Left colon (tissue), 2 donors: ENCODE measurements at regions not wholly inside any gene's neighbourhood (a gene's known extent, or its start where the extent isn't known, plus 50 kb on each side); places are given as distances from the start of the nearest gene placed in this dataset.

Experiments used
- ATAC-seq: fragments of 200-7000 bp; cut with Tn5 transposase; one replicate; pipeline ENCODE4 v1.9.1; 2020; ENCODE audit warnings: mild to moderate bottlenecking, moderate library complexity
- DNase-seq, 2 donors: peaks; one replicate each; pipeline ENCODE4 v3.0.0-alpha.2; 2020
- intact Hi-C, 2 donors: fragments of 100-400 bp; cut with DNase I in 1 of 2; cut with micrococcal nuclease in 1 of 2; formaldehyde crosslinking; loops; one replicate each; pipeline versions ENCODE4 v1.11.2 to v1.14.0; 2022; cut with DNase I, micrococcal nuclease
- donor health status: DM: no; HTN: no; CAD: no.
- donor health status: DM: yes; HTN: yes; CAD: no.

DNA sequence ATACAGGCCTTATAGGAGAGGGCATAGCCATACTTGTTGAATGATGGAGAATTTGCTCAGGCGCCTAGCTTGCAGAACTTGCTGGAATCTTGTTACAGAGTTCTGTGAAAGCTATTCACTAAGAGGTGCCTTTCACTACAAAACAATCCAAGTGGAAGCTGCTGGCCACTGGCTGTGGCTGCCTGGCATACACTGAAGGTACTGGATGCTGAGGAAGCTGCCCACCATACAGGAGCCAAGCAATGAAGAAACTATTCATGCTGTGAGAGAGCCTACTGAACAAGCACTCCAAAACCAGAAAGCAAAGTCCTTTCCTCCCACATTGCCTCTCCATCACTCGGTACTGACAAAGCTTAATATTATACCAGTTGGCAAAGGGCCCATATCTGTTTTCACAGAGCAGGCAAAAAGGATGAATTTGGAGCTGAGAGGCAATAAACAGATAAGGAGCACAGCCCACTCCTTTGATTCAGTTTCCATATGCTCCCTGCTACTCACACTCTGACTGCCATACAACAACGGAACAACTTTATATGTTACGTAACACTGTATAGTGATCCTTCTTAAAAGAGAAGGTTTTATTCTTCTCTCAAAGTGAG is 192.6 kb upstream of the ALCAM start:
- no peak for ATAC-seq
- intact Hi-C loops: no loop called here
- DNase-seq: no peak

DNA sequence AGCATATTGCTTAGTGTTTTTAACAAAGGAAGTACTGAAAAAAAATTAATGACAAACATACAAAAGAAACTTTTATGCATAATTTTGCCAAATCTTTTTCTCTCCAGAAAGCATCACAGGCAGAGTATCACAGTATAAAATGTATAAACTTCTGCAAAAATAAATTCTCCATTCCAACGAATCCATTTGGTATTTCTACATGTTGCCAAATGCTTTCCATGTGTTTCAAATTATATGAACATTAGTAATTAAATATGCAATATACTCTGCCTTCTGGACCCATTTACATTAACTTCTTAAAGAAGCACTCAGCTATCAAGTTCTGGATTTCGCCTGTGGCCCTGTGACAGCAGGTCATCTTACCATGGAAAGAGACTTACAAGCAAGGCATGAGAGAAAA is 189.1 kb upstream of the ALCAM start:
- ATAC-seq (no peak), DNase-seq (no peak)
- intact Hi-C loops: no loop called here

DNA sequence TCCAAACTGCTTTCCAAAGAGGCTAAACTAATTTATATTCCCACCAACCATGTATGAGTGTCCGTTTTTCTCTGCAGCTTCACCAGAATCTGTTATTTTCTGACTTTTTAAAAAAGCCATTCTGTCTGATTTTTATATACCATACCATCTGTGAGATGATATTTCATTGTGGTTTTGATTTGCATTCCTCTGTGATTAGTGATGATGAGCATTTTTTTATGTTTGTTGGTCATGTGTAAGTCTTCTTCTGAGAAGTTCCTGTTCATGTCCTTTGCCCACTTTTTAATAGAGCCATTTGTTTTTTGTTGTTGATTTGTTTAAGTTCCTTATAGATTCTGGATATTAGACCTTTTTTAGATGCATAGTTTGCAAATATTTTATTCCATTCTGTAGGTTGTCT is 179.4 kb upstream of the ALCAM start:
- no peak for ATAC-seq
- intact Hi-C loops: no loop called here

DNA sequence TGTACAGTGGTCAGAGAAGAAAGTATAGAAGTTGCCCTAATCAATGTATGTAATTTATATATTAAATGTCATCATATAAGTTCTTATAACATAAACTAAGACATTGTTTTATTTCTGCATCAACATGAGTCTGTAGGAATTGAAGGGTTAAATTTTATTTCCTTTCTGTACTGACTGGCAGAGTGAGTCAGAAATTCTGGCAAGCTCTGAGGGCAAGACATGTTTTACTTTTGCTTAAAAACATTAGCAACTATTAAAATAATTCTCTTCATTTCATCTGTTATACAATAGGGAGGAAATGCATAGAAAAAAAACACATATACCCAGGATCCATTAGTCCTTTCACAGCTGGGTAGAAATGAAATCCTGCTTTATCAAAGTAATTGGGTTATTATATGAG is 171.4 kb upstream of the ALCAM start:
- DNase-seq (no peak), ATAC-seq (no peak)
- intact Hi-C loops: no loop called here

More for the DNA sequence above, 179.4 kb upstream of the ALCAM start:
- DNase-seq: no peak

DNA sequence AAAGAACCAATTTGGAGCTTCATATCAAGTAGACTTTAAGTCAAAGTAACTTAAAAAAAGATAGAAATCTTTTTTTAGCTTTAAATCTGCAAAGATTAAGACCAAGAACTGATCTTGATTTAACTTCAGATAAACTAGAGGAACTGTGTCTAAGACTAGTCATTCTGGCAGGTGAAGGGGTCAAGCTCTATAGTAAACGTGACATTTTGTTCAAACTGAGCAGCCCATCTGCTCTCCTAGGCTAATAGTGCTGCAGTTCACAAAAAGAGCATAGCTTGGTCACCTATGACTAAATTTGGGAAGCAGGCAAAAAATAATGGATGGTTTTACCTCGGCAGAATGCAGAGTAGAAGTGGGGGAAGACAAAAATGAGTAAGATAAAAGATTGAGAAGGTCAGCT is 168.8 kb upstream of the ALCAM start:
- intact Hi-C loops: no loop called here
- DNase-seq (no peak), ATAC-seq (no peak)

DNA sequence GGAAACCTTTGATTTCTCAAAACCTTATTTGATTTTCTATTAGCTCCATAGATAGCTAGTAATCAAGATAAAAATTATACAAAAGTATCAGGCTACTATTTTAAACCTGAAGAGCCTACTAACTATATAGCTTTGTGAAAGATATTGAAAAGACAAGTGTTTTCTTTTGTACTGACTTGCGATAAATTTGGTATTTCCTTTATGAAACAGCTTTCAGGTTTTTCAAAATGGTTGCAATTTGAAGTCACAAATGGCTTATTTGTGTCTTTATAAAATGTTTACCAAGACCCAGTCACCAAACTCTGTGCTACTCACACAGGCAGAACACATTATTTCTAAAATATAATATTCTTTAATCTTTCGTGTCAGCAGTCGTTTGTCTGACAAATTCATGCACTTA is 167.5 kb upstream of the ALCAM start:
- intact Hi-C loops: no loop called here
- DNase-seq (no peak), ATAC-seq (no peak)

- ATAC-seq (no peak), DNase-seq (no peak)
- intact Hi-C loops: no loop called here
Measured at GRCh38 chr3:105210141-105210540, 156.6 kb upstream of the ALCAM start.

GRCh38 chr3:105214590-105214989 is 152.1 kb upstream of the ALCAM start:
- DNase-seq (no peak), ATAC-seq (no peak)
- intact Hi-C loops: no loop called here

DNA sequence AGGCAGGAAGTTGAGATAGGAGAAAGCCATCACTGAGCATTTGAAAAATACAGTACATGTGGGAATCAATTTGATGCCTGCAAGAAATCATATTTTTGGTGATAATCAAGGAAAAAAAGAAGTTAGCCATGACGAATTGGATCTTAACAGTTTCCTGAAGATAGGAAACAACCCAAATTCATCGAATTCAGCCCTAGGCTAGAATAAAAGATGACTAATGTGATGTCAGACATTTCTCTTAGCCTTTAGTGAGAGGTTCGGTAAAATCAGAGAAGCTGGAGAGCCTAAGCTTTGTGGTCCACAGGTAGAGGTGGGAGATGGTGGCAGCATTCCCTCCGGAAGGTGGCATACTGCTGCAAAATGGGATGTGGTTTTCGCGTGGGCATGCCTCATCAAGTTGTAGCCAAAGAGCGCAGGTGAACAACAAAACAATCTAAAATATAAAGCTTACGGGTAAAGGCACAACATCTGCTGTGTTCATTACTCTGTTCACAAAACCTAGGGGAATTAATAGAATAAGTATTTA is 144.1 kb upstream of the ALCAM start:
- ATAC-seq: no peak

GRCh38 chr3:105223815-105224214 is 142.9 kb upstream of the ALCAM start:
- no peak for ATAC-seq
- intact Hi-C loops: no loop called here
- DNase-seq: no peak

More for the DNA sequence above, 144.1 kb upstream of the ALCAM start:
- DNase-seq: no peak
- intact Hi-C loops: no loop called here

DNA sequence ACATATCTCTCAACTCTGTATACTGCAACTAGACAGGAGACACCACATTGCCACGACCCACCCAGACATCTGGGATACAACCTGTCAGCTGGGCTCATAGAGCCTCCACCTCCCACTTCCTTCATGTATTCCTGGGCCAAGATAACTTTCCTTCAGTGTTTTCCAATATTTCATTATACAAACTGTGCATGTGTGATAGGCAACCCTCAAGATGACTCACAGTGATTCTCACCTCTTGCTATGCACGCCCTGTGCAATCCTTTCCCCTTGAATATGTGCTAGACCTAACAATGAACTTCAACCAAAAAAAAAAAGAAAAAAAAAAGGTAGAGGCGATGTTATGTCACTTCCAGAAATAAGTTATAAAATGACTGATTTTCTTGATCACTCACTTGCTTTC is 138.0 kb upstream of the ALCAM start:
- DNase-seq (no peak), ATAC-seq (no peak)
- intact Hi-C loops: no loop called here

GRCh38 chr3:105232553-105232952 is 134.2 kb upstream of the ALCAM start:
- intact Hi-C loops: no loop called here
- ATAC-seq (no peak), DNase-seq (no peak)

DNA sequence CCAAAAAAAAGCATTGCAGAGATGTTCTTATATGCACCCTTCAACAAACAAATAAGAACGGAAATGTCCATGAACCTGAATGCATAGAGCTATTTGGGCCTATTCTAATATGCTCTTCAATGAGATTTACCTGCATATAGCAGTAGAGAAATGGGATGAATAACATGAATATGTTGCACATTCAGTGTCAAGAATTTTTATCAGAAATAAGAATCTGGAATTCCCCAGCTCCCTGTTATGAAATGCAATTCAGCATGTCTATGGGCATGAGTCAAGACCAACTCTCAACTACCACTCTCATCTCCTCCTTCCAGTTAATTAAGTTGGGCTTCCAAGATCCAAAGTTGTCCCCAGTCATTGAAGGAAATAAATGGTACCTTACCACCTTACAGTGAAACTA is 133.7 kb upstream of the ALCAM start:
- no peak for ATAC-seq
- DNase-seq: no peak
- intact Hi-C loops: no loop called here

DNA sequence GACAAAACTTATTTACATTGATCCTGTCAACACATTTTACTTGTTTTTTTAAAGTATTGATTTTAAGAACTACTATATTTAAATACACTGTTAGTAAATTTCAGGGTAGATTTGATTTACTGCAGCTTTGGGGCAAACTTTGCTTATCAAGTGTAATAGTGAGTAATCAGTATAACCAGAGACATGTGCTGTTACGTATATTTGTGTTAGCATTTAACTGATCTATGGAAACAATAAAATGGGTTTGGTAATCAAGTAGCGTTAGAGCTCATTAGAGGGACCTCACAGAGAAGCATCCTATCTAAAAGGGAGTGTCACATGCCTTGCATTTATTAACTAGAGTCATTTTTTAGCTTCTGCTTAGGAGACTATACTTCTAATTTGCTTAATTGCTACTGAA is 131.5 kb upstream of the ALCAM start:
- ATAC-seq (no peak), DNase-seq (no peak)
- intact Hi-C loops: no loop called here

DNA sequence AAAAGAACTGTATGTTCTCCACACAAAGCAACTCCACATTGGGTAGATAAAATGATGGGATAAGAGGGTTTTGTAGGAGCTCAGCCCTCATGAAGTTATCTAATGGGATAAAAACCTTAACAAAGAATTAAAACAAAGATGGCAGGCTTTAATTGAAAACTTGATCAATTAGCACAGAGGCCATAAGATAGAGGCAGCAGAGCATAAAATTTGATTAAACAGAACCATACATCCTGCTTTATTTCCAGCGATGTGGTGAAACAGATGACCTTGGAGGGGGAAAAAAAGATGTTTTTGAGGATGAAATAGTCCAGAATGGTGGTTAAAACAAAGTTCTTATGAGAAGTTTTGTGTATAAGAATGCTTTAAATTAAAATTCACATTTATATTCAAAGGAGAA is 130.9 kb upstream of the ALCAM start:
- no peak for DNase-seq
- intact Hi-C loops: no loop called here
- ATAC-seq: no peak

GRCh38 chr3:105238367-105238766 is 128.3 kb upstream of the ALCAM start:
- DNase-seq: no peak
- ATAC-seq: no peak
- intact Hi-C loops: no loop called here

- no peak for DNase-seq
- no peak for ATAC-seq
- intact Hi-C loops: no loop called here
Measured at GRCh38 chr3:105243076-105243475, 123.6 kb upstream of the ALCAM start.

GRCh38 chr3:105246536-105246935 is 120.2 kb upstream of the ALCAM start:
- intact Hi-C loops: no loop called here
- DNase-seq (no peak), ATAC-seq (no peak)

GRCh38 chr3:105253225-105253624 is 113.5 kb upstream of the ALCAM start:
- ATAC-seq (no peak), DNase-seq (no peak)
- intact Hi-C loops: no loop called here

- ATAC-seq (no peak), DNase-seq (no peak)
- intact Hi-C loops: no loop called here
Measured at GRCh38 chr3:105254154-105254553, 112.6 kb upstream of the ALCAM start.

DNA sequence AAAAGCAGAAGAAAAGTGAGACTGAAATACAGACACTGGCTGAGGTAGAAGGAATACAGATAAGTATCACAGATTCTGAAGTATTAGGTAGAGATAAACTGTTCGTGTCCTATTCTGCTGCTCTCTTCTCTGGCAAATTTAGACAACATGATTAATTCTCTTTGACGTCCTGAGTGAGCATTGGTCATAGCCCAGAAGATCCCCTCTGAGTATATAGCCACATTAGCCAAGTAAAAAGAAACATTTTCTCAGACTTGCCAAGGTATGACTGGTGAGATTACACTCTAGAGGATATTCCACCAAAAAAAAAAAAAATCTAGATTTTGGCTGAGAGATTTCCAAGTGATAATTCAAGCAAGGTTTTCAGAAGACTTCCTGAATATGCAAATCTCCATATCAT is 111.4 kb upstream of the ALCAM start:
- DNase-seq: no peak
- ATAC-seq: no peak
- intact Hi-C loops: no loop called here

DNA sequence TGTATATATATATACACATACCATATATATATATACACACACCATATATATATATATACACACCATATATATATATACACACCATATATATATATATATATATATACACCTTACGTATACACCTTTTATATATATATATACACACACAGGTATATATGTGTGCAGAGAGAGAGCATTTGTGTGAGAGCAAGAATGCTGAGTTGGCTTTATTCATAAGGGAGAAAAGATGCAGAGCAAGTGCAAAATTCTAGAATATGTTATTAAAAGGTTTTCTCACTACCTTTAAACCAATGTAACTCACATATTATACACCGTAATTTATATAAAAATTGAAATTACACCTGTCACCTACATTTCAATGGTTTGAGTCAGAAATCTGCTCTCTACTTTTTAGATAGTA is 107.2 kb upstream of the ALCAM start:
- no peak for DNase-seq
- ATAC-seq: no peak
- intact Hi-C loops: no loop called here
